ENCODE measurements at regions not wholly inside any gene's neighbourhood (a gene's known extent, or its start where the extent isn't known, plus 50 kb on each side); places are given as distances from the start of the nearest gene placed in this dataset.

DNA sequence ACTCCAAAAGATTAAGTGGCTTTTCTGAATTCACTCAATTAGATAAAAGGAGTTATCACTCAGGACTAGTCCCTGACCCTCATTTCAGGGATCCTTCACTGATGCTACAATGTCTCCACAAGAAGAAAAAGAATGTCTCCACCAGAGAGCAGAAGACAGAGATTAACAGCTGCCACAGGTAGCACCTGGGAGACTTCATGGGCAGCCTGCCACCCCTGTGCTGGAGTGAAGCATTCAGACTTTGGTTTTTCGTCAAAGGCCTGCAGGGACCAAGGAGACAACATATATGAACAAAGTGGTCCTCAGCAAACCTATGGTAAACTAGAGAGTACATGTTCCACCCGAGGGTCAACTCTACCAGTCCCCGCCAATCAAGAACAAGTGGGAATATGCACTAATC is 197.0 kb upstream of the ACVR2A start:
- DNase-seq, result no peak

DNA sequence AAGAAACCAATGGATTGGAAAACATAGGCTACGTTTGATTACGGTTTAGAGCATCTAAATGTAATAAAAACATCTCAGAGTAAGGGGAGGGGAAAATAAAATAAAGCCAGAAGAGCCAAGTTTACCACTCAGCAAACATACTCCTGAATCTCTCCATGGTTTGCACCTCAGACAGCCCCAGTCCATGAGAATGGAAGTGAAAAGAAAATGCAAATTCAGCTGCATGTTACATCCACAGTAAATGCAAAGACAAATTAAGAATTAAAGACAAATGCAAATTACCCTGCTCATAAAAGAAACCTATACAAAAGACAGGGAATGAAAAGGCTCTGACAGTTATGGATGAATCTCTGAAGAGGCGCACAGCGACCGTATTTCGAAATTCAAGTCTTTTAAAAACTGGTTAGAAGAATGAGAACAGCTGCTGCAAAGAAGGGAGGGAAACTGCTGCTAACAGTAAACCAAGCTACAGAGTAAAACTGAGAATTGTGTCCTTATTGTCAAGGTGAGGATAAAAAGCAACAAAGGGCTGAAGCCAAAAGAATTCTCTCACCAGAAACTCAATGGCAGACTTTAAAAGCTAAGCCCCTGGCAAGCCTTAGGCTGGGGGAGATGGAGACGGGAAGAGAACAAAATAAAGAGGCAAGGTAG is 197.9 kb upstream of the ACVR2A start:
- DNase-seq, result no peak

DNA sequence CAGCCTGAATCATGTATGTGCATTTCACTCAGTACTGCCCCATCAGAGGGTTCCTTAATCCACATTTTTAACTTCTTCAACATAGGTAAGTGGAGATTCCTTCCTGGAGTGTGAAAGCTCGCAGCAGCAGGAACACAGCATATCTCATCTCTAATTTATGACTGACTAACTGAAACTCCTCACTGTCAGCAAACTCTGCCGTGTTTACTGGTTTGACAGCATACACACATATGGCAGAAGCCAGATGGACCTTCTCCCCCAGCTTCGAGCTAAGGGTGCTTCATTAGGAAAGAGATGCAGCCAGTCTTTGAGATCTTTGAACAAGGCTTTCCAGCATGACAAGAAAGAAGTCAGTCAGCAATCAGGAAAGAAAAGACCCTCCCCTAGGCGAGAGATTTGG is 200.3 kb upstream of the ACVR2A start:
- DNase-seq, result no peak

DNA sequence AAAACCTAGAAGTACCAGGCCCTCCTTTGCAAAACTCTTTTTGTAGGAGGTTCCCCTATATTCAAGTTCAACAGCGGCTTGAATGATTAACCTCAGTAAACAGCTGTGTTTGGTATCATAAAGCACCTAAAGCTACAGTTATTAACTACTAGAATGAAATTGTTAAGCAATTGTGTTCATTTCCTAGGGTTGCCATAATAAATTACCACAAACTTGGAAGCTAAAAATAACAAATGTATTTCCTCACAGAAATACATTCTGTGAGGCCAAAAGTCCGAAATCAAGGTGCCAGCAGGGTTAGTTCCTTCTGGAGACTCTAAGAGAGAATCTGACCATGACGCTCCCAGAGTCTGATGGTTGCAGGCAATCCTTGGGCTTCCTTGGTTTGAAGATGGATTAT is 202.1 kb upstream of the ACVR2A start:
- no peak for DNase-seq

DNA sequence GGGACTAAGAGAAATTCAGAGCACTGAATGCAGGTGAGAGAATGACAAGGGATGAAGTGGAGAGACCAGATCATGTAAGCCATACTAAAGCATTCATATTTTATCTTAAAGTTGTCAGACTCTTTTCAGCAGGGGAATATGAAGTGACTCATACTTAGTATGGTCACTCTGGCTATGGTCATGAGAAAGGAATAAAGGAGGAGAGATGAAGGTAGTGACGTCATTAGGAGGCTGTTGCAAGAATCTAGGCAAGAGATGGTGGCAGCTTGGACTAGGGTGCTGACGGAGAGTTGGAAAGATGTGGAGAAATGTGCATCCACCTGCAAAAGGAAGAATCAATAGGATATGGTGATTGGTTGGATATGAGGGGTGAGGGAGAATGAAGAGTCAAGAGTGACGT is 203.2 kb upstream of the ACVR2A start:
- no peak for DNase-seq

DNA sequence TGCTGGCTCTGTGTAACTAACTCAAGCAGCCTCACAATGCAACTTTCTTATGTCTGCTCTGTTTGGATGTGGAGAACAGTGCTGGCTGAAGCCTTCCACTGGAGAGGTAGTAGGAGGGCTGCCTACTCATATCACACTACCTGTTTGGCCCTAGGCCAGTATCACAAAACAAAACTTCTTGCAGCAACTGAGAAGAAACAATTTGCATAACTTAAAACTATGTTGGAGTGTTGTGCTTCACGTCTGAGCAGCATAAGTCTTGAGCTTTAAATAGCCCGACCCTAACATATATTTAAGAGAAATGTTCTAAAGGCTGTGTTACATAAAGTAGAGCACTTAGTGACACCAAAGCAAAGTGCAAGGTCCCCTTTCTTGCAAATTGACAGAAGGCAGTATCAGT is 204.9 kb upstream of the ACVR2A start:
- no peak for DNase-seq

DNA sequence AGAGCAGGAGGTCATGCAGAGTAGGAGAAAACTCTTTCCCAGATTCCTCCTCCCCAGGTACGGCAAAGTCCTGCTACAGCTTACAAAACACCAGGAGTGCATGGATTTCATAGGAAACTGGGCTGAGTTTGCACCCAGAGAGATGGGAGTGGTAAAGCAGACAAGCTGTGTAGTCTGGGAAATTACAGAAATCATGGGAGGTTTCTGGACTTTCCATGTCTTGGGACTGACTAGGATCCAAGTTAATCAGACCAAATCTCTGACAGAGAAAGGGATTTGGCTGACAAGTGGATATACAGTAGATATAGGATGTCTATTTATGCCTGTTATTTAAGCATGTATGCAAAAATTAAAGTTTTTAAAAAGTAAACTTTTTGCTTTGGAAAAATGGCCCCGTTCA is 205.4 kb upstream of the ACVR2A start:
- no peak for DNase-seq

DNA sequence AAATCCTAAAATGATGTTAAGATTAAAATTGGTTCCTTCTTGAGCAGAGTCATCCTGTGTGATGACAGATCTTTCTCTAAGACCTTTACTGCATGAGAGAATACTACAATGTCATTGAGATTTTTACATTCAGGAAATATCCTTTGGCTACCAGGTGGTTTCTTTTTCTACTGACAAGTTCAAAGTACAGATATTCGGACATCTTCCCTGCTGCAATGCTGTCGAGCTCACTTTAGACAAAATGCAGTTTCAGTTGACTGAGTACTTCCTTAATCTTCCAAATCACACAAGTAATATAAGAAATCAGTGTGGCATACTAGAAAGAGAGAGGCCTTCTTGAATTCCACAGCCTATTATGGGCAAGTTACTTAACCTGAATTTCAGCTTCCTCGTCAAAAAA is 207.9 kb upstream of the ACVR2A start:
- no peak for DNase-seq

DNA sequence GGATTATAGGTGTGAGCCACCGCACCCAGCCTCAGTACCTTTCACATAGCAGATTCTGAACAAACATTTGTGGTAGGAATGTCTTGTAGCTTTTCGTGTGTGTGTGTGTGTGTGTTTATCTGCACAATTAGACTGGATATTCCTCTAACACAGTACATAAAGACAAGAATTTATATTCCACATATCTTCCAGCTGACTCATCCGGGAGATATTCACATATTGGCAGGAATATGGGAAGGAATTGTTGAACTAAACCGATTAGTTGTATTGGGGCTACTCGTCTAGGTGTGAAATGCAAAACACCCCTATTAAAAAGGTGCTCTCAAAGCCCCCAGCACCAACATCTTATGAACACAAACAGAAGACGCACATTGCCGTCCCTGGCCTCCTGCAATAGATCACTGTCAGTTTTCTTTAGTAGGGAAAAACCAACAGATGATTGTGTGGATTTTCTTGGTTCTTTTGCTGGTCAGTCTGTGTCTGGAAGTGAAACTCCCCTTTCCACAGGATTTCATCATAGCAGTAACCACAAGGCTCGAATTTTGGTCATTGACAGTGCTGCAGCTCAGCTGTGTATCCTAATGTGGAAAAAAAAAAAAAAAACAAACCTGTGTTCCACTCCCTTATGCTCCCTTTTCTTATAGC is 208.5 kb upstream of the ACVR2A start:
- DNase-seq, result no peak

DNA sequence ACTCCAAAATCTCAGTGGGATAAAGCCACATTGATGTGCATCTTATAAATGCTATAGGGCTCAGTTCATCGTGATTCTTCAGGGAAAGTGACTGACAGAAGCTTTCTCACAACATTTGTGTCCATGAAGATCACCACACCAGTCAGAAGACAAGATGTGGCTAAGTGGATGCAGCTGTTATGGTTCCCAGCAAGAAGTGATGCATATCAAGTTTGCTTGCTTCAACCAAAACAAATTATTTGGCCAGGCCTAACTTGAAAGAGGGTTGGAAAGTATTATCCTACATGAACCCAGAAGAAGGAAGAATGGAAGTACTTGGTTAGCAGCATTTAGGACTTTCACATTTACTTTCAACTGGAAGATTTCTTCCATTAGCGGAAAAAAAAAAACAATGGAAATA is 210.0 kb upstream of the ACVR2A start:
- no peak for DNase-seq

DNA sequence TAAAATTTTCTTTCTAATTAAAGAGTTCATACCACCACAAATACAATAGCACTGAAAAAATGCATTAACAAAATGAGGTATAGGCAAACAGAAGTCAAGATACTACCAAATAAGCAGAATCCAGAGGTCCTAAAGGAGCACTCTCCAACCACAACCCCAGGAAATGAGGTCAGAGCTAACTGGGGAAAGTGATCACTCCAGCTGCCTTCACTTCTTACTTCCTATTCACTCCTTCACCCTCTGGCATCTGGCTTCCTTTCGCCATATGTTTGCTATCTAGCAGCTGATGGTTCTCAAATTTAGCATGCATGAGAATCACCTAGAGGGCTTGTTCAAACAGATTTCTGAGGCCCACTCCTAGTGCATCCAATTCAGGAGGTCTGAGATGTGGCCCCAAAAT is 212.6 kb upstream of the ACVR2A start:
- no peak for DNase-seq

DNA sequence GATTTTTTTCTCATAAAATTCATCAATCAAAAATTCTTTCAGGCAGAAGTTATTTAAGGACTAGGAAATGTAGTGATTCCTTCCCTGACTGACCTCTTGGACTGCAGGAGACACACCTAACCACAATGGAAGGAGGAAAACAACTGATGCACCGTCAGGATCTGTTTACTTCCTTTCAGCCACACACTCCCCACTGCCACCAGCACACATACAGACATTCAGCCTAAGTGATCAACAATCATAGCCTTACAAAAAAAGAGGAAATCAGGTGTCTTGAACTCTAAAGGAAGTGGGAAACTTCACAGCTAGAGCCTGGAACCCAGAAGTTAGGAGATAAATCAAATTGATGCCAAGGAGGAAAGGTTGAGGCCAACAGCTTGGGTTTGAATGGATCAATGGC is 213.5 kb upstream of the ACVR2A start:
- DNase-seq, result no peak

DNA sequence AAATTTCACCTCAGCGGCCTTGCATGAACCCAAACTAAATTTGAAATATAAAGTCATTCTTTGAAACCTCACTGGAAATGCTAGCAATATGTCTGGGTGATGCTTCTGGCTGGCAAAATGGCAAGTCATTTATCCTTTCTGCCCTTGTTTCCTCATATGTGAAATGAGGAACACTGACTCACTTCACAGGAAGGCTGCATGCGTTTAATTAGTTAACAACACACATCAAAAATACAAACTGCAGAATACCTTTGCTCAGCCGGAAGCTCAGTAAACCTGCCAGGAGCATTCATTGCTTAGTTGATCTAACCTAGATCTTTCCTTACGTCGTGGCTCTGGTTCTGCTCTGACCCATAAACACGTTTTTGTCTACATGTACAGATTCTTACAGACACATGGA is 214.2 kb upstream of the ACVR2A start:
- DNase-seq, result no peak

DNA sequence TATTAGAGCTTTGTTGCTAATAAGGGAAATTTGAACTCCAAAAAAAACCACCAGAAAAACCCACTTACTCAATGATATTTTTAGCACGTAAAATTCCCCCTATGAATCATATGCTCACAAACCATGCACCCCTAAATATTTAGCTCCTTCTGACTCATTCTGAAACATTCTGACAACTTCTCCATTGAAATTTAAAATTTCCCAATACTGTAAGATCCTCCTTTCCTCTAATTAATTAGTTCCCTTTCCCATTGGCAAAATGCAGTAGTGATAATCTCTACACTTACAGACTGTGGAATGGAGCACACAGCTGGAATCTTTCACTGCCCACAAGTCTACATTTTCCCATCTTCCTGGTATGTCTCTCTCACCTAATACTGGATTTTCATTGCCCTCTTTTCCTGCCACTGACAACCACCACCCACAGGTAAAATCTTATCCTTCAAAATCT is 215.8 kb upstream of the ACVR2A start:
- no peak for DNase-seq

DNA sequence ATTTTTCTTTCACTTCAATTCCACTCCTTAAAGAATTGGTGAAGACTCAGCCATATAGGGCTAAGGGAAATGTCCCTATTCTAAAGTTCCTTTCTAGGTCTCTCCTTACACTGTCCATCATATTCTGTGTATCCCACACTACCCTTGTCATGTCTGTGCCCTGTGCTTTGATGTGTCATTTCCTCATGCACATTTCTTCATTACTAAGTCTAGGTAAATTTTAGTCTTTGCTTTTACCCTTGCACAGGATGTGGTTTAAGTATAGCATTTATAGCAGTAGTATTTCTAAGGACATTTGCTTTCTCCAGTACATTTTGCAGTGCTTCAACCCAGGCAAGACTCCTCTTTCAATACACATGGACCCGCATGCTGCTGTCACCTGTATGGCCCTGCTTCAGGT is 221.5 kb upstream of the ACVR2A start:
- no peak for DNase-seq

DNA sequence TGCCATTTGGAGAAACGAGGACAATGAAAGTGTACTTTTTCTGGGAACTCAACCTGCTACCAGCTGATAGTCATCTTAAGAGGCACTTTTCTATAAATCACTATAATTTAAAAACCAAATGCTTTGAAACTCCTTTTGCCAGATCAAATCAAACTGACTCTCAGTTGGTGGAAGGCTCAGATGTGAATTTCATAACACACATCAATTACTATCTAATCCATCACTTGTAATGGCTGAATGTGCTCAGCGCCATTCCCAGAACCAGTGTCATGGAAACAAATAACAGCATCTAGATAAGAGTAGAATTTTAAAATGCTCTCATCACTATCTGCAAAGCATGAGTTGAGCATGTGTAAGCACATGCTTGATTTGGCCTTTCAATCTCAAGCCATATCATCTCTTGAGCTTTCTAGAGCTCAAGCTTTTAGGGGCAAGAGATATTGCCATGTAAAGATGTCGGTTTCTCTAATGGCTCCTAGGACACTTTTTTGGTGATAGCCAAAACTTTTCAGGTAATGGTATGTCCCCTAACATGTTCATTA is 223.1 kb upstream of the ACVR2A start:
- no peak for DNase-seq

DNA sequence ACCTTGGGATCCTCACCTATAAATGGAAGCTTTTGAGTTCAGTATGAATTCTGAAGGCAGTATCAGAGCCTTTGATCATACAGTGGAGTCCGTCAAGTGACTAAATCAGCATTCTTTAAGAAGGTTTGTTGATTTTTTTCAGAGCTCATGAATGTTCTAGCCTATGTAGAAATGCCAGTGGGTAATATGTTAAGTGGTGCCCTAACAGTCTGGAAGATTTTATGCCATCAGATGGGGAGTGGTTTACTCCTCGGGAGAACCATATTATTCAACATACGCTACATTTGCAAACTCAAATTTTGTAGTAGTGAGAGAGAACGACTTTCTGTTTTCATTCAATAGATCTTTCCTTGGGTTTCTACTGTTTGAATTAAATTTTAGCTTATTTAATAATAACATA is 225.0 kb upstream of the ACVR2A start:
- no peak for DNase-seq

DNA sequence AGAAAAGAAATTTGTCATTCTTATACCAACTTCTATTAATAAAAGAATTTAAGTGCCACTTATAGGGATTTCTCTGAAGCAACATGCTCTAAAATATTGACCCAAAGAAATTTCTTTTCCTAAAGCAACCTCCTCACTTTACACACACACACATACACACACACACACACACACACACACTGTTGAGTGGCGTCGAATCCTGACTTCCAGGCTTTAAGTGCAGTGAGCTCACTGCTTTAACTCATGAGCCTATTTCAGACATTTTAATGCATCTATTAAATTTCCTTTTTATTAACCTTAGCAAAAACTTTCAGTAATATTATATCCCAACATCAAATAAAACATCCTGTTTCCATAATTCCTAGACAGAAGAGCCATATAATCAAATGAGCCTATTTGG is 229.1 kb upstream of the ACVR2A start:
- no peak for DNase-seq

DNA sequence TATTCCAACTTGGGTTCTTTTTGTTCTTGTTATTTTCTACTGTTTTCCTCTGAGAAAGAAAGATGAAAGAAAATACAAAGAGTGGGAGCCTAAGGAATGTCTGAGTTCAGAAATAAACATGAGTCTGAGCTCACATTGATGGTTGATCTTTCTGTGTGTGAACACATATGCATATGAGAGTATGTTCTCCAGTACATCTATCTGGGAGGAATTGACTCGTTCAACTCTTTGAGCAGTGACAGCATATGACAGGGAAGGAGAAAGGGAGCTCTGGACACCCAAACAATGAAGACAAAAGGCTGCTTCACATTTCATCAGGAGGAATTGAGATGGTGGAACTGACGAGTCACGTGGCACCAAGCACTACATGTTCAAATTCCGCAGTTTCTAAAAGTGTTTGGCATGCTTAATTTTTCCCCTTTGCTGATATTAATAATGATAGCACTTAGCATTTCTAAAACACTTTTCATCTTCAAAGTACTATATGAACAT is 229.8 kb upstream of the ACVR2A start:
- no peak for DNase-seq

DNA sequence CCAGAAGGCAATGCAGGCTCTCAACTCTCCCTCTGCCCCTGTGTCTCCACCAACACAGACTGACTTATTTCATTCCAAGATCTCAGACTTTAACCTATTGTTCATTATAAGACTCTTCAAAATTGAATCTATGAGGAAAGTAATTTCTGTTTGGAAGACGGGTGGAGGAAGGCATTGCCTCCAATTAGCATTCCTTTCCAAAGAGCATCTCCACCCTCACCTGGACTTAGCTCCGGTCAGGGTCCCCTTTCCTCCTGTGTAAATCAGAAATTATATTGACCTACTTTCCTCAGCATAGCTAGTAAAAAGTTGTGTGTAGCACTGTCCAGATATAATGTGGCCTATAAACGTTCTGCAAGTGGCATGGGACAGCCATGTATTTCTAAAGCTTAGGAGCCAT is 230.4 kb upstream of the ACVR2A start:
- DNase-seq, result no peak

DNA sequence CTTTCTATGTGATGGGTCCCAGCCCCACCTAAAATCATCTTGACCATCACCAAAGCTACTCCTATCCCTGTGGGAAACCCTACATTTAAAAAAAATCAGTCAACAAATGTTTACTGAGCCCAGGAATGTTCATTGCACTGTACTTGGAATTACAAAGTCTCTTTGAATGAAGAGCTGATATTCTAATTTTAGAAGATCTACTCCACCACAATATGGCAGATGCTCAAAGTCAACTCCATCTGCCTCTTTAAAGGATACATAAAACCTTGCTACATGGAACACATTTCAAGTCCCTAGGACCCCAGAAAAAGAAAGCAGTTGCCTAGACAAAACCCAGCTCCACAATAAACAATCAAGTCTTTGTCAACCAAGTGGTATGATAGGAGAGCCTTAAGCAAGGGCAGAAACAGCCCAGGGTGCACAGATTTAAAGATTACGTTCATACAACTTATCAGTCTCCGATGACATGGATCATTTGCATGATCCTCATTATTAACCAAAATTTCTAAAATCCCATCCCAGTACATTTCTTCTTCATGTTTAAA is 234.3 kb upstream of the ACVR2A start:
- DNase-seq, result no peak

DNA sequence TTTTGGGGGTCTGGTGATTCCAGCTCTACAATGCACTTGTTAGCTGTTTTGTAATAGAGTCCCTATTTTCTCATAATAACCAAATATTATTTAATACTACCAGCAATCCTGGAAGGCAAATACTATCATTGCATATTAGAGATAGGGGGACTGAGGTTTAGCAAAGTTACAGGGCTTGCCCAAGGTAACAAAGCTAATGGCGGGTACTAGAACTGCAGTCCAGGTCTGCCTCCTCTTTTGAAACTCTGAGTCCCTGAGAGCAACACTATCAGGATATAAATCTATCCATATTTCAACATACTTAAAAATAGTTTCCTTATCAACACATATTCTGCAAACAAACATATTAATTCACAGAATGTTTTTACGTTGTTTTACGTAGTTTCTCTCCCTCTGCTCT is 235.5 kb upstream of the ACVR2A start:
- DNase-seq, result no peak

DNA sequence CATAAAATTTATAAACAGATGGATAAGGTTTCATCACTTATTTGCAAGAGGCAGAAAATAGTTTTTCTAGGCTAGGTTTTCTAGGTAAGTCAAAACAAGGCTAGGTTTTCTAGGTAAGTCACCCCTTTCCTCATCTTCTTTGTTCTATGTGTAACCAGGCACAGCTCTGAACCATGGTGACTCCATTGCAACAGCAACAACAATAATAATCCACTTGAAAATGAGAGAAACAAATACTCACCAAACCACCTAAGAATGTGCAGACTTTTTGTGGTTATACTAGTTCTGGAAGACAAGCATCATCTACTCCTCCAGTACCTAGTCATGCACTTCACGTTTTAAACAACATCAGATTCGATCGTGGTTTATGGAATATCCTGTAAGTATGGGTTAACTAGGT is 237.4 kb upstream of the ACVR2A start:
- DNase-seq, result no peak

DNA sequence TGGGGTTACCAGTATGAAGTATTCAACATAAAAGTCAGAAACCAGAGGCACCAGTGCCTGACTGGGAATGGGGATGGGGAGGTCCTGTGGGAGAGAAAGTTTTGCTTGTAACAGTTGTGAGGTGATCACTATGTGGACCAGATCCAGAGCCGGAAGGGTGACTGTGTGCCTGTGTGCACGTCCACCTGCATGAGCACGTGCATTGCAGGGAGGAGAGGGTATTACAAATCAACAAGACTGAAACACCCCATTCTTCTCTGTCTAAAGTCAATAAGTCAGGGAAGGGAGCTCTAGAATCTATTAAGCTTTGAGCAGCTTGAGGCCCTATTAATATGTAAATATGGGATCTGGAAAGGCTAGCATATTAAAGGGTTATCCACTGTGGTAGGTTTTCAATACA is 241.0 kb upstream of the ACVR2A start:
- DNase-seq, result no peak
